ENCODE measurements at regions not wholly inside any gene's neighbourhood (a gene's known extent, or its start where the extent isn't known, plus 50 kb on each side); places are given as distances from the start of the nearest gene placed in this dataset.
"Not testable (repeated sequence)": the region's sequence is repeated elsewhere in the genome, so short reads cannot be mapped to it uniquely, and the experiment has no call there.

DNA sequence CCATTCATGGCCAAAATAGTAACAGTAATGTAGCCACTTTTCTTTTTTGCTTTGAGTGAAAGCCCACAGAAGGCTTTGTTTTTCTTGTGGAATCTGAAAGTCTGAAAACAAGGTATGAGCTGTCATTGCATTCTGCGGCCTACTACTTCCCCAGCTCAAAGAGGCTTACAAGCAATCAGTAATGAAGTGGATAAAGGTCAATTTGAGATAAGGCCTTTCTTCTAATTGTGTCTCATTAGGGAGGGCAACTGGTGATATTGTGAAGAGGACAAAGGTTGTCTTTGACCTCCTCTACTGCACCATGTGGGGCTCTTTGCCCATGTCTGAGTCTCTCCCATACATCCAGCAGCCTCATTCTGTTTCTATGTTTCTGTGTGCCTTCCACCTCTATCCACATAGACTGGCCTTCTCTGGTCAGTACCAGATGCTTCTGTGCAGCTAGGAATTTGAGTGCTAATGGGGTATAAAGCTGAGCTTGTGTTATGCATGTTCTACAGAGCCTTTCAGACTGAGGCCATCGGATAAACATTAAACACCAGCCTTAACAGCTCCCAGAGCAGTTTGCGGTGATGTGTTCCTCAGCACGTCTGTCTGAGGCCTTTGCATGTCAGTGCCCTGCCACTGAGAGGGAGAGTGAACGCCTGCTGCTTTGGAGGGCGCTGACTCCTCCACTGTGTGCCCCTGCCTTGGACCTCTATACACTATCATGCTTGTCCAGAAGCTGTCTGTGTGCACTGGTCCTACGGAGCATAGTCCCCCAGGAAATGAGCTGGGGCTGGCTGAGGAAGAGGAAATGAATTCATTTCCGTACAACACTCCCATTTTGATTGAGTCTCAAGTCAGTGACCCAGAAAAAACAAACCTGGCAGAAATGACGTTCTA lies 80.2 kb downstream of the SH2D1A start:
- no peak overlapping the region for H3K27ac ChIP-seq
- ChIA-PET POLR2A (ENCODE audit: low non-redundant PET) (no interaction called here), CTCF (no interaction called here)
- no peak for DNase-seq (ENCODE audit: low spot score)
- TF ChIP-seq, protein P1, sequence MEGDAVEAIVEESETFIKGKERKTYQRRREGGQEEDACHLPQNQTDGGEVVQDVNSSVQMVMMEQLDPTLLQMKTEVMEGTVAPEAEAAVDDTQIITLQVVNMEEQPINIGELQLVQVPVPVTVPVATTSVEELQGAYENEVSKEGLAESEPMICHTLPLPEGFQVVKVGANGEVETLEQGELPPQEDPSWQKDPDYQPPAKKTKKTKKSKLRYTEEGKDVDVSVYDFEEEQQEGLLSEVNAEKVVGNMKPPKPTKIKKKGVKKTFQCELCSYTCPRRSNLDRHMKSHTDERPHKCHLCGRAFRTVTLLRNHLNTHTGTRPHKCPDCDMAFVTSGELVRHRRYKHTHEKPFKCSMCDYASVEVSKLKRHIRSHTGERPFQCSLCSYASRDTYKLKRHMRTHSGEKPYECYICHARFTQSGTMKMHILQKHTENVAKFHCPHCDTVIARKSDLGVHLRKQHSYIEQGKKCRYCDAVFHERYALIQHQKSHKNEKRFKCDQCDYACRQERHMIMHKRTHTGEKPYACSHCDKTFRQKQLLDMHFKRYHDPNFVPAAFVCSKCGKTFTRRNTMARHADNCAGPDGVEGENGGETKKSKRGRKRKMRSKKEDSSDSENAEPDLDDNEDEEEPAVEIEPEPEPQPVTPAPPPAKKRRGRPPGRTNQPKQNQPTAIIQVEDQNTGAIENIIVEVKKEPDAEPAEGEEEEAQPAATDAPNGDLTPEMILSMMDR (conservative IDR thresholded peaks at IDR 0.05; ENCODE audit: low read depth), result no peak

DNA sequence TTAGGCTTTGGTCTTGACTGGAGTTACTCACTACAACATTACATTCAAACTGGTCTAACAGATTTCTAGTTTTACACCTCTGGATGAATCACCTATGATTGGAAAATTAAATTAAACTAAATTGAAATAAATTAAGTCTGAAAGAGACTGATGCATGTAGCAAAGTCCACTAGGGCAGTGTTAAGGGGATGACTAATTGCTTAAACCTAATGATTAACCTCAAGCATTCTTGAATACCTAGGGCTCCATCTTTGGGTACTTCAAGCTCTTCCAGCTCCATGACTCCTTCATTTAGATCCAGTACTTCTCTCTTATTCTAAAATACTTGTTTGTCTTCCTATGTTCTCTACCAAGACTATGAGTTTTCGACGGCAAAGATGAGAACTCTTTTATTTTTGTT lies 86.8 kb downstream of the SH2D1A start:
- POLR2A ChIA-PET (ENCODE audit: low non-redundant PET), result no interaction called here
- DNase-seq (ENCODE audit: low spot score), result no peak
- CTCF ChIA-PET, result interaction anchor here (0.7 kb wide), 1 partner anchor 698 kb away, joined by 3 read pairs; no protein-coding TSS in a partner anchor
- no peak overlapping the region for H3K27ac ChIP-seq
- TF ChIP-seq, protein P1 (conservative IDR thresholded peaks at IDR 0.05; ENCODE audit: low read depth), result no peak

DNA sequence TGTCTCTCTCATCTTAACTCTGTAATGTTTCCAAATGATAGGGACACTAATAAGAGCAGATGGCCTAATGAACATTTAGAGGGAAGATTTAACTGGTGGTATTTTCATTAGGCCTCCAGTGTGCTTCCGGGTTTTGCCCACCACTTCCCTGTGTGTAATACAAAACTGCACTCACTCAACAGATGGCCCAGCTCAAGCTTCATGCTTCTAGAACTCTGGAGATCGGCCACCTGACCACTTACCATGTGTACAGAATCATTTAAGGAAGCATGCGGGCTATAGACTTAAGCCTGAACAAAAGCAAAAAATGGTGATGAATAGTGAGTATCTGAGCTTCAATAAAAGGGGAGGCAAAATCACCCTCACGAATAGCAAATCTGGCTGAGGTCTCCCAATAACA lies 89.3 kb downstream of the SH2D1A start:
- ChIA-PET POLR2A (ENCODE audit: low non-redundant PET) (no interaction called here), CTCF (interaction anchor here (0.6 kb wide), 1 partner anchor 1503 kb away, joined by 4 read pairs; no protein-coding TSS in a partner anchor)
- TF ChIP-seq, protein P1 (conservative IDR thresholded peaks at IDR 0.05; ENCODE audit: low read depth), result no peak
- no peak for DNase-seq (ENCODE audit: low spot score)
- H3K27ac ChIP-seq, result no peak overlapping the region

DNA sequence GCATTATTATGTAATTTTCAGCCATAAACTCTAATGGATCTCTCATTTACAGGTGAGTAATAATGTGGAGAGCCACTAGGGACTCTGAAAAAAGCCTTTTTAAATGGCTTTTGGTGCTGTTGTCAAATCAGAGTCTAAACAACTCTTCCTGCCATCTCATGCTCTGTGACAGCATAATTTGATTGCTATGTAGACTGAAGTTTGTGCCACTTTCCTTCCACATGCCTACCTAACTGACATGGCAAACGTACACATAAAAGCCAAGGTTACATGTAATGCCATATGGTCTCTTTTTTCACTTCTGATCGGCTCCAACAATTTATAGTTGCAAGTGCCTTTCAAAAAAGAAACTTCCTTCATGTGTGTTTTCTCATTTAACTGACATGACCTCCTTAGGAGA lies 94.3 kb downstream of the SH2D1A start:
- CTCF ChIA-PET, result interaction anchor here (0.5 to 0.6 kb wide), 2 partner anchors 8 to 764 kb away, joined by 3 to 4 read pairs; no protein-coding TSS in a partner anchor
- POLR2A ChIA-PET (ENCODE audit: low non-redundant PET), result no interaction called here
- TF ChIP-seq, protein P1 (conservative IDR thresholded peaks at IDR 0.05; ENCODE audit: low read depth), result no peak
- H3K27ac ChIP-seq, result no peak overlapping the region
- no peak for DNase-seq (ENCODE audit: low spot score)

DNA sequence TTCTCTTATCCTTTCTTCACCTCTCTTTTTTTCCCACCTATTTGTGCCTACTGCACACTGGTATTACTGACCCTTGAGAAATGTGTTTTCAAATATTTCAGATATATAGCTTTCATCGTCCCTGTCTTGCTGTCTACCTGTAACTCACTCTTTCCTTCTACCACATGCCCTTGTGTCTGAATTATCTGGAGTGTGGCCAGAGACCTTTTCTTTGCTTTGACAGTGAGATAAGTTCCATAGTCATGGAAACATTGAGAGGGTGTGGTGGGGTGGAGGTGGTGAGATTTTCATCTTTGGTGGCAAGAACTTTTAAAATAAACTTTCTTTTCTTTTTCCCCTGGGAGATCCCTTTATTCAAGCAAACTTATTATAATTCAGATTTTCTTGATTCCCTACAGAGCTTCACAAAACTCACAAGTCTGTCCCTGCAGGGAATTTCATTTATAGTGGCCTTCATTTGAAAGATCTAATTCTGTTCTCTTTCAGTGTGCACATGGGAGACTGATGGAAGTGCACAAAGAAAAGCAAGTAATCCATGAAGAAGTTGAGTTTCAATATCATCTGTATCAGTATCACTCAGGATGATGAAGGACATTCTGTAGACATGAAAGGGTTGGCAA lies 95.7 kb downstream of the SH2D1A start:
- no peak overlapping the region for H3K27ac ChIP-seq
- DNase-seq (ENCODE audit: low spot score), result no peak
- ChIA-PET CTCF (no interaction called here), POLR2A (ENCODE audit: low non-redundant PET) (no interaction called here)
- TF ChIP-seq, protein P1 (conservative IDR thresholded peaks at IDR 0.05; ENCODE audit: low read depth), result no peak

DNA sequence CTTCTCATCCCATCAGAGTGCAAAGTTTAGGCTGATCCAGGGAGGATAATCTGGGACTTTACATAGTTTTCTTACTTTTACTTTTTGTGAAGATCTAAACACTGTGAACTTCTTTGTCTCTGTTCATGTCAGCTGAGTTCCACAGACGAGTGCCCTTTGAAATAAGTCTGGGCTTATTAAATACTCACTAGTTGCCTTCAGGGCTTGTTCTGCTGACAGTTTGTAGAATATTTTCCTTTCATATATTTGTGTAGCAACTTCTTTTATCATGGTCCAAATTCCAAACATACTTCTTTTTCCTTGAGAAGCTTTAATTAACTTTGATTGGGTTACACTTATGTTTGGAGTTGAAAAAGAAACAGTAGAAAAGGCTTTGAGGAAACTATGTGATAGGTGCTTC lies 109.6 kb downstream of the SH2D1A start:
- POLR2A ChIA-PET (ENCODE audit: low non-redundant PET), result no interaction called here
- CTCF ChIA-PET, result no interaction called here
- TF ChIP-seq, protein P1 (conservative IDR thresholded peaks at IDR 0.05; ENCODE audit: low read depth), result no peak

DNA sequence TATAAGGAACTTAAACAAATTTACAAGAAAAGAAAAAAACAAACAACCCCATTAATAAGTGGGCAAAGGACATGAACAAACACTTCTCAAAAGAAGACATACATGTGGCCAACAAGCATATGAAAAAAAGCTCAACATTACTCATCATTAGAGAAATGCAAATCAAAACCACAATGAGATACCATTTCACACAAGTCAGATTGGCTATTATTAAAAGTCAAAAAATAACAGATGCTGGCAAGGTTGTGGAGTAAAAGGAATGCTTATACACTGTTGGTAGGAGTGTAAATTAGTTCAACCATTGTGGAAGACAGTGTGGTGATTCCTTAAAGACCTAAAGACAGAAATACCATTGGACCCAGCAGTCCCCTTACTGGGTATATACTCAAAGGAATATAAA lies 113.5 kb downstream of the SH2D1A start:
- POLR2A ChIA-PET (ENCODE audit: low non-redundant PET); CTCF ChIA-PET: not testable (repeated sequence)

More for the DNA sequence above, 109.6 kb downstream of the SH2D1A start:
- H3K27ac ChIP-seq, result no peak overlapping the region
- DNase-seq (ENCODE audit: low spot score), result no peak

More for the DNA sequence above, 113.5 kb downstream of the SH2D1A start:
- not testable (repeated sequence) for H3K27ac ChIP-seq; DNase-seq (ENCODE audit: low spot score)
